LoVo (cell line): ENCODE measurements at regions not wholly inside any gene's neighbourhood (a gene's known extent, or its start where the extent isn't known, plus 50 kb on each side); places are given as distances from the start of the nearest gene placed in this dataset.

Experiments
- DNase-seq: peaks from one replicate; pipeline ENCODE4 v3.0.0-alpha.2; 2016; ENCODE audit warnings: low spot score

- DNase-seq, result no peak
Measured at GRCh38 chr6:126608681-126609080, 268.8 kb downstream of the CENPW start.

- no peak for DNase-seq
Measured at GRCh38 chr6:126614642-126615504, 275.0 kb downstream of the CENPW start.

- DNase-seq, result no peak
Measured at GRCh38 chr6:126616866-126617265, 277.0 kb downstream of the CENPW start.

GRCh38 chr6:126618639-126619343, 278.9 kb downstream of the CENPW start:
- no peak for DNase-seq

- DNase-seq, result no peak
Measured at GRCh38 chr6:126620719-126621118, 280.8 kb downstream of the CENPW start.

GRCh38 chr6:126625019-126625418, 285.1 kb downstream of the CENPW start:
- DNase-seq, result no peak

- no peak for DNase-seq
Measured at GRCh38 chr6:126628125-126628524, 288.2 kb downstream of the CENPW start.

GRCh38 chr6:126631363-126631762, 291.4 kb downstream of the CENPW start:
- DNase-seq, result no peak

GRCh38 chr6:126632271-126632670, 292.4 kb downstream of the CENPW start:
- DNase-seq, result no peak

GRCh38 chr6:126633373-126633772, 293.5 kb downstream of the CENPW start:
- no peak for DNase-seq

GRCh38 chr6:126640356-126640755, 300.4 kb downstream of the CENPW start:
- DNase-seq, result no peak

GRCh38 chr6:126640921-126641320, 301.0 kb downstream of the CENPW start:
- DNase-seq, result no peak

- DNase-seq, result no peak
Measured at GRCh38 chr6:126641641-126642040, 301.7 kb downstream of the CENPW start.

- no peak for DNase-seq
Measured at GRCh38 chr6:126643352-126643751, 303.4 kb downstream of the CENPW start.

GRCh38 chr6:126650931-126651330, 311.0 kb downstream of the CENPW start:
- DNase-seq, result no peak

- DNase-seq, result no peak
Measured at GRCh38 chr6:126657561-126658175, 317.8 kb downstream of the CENPW start.

- no peak for DNase-seq
Measured at GRCh38 chr6:126660376-126660775, 320.5 kb downstream of the CENPW start.

- no peak for DNase-seq
Measured at GRCh38 chr6:126661646-126662045, 321.7 kb downstream of the CENPW start.

GRCh38 chr6:126662966-126663365, 323.1 kb downstream of the CENPW start:
- DNase-seq, result no peak

- DNase-seq, result no peak
Measured at GRCh38 chr6:126664271-126664670, 324.4 kb downstream of the CENPW start.

GRCh38 chr6:126665551-126665950, 325.6 kb downstream of the CENPW start:
- no peak for DNase-seq

GRCh38 chr6:126667071-126667470, 327.2 kb downstream of the CENPW start:
- no peak for DNase-seq

- DNase-seq, result no peak
Measured at GRCh38 chr6:126667728-126668127, 327.8 kb downstream of the CENPW start.
